ENCODE measurements at regions not wholly inside any gene's neighbourhood (a gene's known extent, or its start where the extent isn't known, plus 50 kb on each side); places are given as distances from the start of the nearest gene placed in this dataset.

DNA sequence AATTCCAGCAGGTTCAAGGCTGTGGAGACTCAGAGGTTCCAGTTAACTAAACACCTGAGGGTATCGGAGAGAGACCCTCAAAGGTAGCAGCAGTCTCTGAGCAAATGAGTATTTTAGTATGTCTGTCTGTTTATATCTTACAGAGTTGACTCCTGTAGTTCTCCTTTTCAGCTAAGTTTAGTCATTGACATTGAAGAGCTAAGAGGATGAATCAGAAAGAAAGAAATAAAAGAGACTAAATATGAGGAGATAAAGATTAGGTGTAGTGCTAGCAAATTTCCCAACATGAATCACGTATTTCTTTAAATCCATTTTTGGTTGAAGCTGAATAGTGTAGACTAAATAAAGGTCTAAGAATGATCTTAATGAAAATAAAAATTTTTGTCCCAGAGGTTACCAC lies 474.0 kb upstream of the RGMB start:
- TF ChIP-seq, protein P1, sequence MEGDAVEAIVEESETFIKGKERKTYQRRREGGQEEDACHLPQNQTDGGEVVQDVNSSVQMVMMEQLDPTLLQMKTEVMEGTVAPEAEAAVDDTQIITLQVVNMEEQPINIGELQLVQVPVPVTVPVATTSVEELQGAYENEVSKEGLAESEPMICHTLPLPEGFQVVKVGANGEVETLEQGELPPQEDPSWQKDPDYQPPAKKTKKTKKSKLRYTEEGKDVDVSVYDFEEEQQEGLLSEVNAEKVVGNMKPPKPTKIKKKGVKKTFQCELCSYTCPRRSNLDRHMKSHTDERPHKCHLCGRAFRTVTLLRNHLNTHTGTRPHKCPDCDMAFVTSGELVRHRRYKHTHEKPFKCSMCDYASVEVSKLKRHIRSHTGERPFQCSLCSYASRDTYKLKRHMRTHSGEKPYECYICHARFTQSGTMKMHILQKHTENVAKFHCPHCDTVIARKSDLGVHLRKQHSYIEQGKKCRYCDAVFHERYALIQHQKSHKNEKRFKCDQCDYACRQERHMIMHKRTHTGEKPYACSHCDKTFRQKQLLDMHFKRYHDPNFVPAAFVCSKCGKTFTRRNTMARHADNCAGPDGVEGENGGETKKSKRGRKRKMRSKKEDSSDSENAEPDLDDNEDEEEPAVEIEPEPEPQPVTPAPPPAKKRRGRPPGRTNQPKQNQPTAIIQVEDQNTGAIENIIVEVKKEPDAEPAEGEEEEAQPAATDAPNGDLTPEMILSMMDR (IDR thresholded peaks at IDR 0.05; ENCODE audit: control extremely low read depth in 1 of 3, insufficient read depth in 1 of 3, low read depth in 1 of 3, low read length in 3 of 3) = no peak
- no peak for TF ChIP-seq TAF1 (IDR thresholded peaks at IDR 0.05; ENCODE audit: low read depth, low read length)
- TF ChIP-seq GABPA (IDR thresholded peaks at IDR 0.05; ENCODE audit: borderline replicate concordance, insufficient read depth, low read length) = no peak
- no peak for TF ChIP-seq SIX5 (IDR thresholded peaks at IDR 0.05; ENCODE audit: low read depth, low read length)

Data from H1 (cell line).